Stomach (tissue), 4 donors: ENCODE measurements at regions not wholly inside any gene's neighbourhood (a gene's known extent, or its start where the extent isn't known, plus 50 kb on each side); places are given as distances from the start of the nearest gene placed in this dataset.

ENCODE experiments used
- CTCF ChIP-seq, 7 experiments: fragments of 450-650 bp in 4 of 7; fragments of 200-600 bp in 3 of 7; sonication (generic) in 3 of 7; IDR thresholded peaks; one replicate each; pipeline ENCODE4 v1.5.1; 2016 to 2019; ENCODE audit warnings: antibody characterized with exemption in 7 of 7, control low read depth in 2 of 7, mild to moderate bottlenecking in 1 of 7
- POLR2A ChIP-seq, 4 donors: fragments of 450-650 bp; IDR thresholded peaks; one replicate each; pipeline ENCODE4 v1.6.1; 2016; ENCODE audit warnings: antibody characterized with exemption in 4 of 4, control low read depth in 2 of 4, mild to moderate bottlenecking in 1 of 4, moderate library complexity in 1 of 4

DNA sequence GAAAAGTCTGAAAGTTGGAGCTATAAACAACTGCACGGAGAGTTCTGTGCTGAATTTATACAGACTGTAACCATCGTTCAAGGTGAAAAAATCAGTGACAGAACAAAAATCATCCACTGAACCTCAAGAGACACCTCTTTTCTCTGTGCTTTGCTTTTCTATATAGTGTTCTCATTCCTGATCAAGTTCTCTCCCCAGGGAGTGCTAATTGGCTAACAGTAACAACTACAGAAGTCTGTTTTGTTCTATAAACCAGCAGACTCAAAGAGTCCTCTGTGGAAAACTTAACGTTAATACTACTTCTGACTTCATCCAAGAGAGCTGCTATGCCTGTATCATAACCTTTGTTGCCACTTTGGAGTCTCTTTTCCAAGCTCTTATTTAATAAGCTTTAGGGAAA lies 1388.3 kb upstream of the C9orf72 start:
- no peak for TF ChIP-seq CTCF (IDR thresholded peaks at IDR 0.05)
- no peak for TF ChIP-seq POLR2A (IDR thresholded peaks at IDR 0.05)
